ENCODE measurements at regions not wholly inside any gene's neighbourhood (a gene's known extent, or its start where the extent isn't known, plus 50 kb on each side); places are given as distances from the start of the nearest gene placed in this dataset.
"Not testable (repeated sequence)": the region's sequence is repeated elsewhere in the genome, so short reads cannot be mapped to it uniquely, and the experiment has no call there.

GRCh38 chr3:8301977-8302735 is 199.5 kb upstream of the LMCD1 start:
- FAIRE-seq, result peak; percentile 91
- peak; percentile 78 for TF ChIP-seq CTCF (IDR thresholded peaks at IDR 0.05; ENCODE audit: insufficient read depth, missing control alignments)
- DNase-seq (ENCODE audit: insufficient read length, low spot score), result no peak

GRCh38 chr3:8303466-8303865 is 198.2 kb upstream of the LMCD1 start:
- DNase-seq (ENCODE audit: insufficient read length, low spot score) (no peak), FAIRE-seq (no peak)
- TF ChIP-seq CTCF (IDR thresholded peaks at IDR 0.05; ENCODE audit: insufficient read depth, missing control alignments), result no peak

DNA sequence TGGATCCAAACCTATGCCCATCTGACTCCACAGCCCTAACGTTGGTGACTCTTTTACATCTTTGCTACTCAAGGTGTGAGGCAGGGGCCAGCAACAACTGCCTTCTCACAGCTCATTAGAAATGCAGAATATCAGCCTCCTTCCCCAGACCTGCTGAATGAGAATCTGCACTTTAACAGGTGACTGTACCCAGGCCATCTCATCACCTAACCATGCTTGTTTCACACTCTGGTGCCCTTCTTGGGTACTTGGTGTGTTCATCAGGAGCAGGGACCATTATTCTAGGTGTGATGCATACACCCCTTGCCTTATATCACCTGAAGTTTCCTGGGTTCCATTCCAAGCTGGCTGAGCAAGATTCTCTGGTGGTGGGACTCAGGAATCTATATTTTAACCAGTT is 196.3 kb upstream of the LMCD1 start:
- no peak for DNase-seq (ENCODE audit: insufficient read length, low spot score)
- FAIRE-seq, result no peak
- no peak for TF ChIP-seq CTCF (IDR thresholded peaks at IDR 0.05; ENCODE audit: insufficient read depth, missing control alignments)

DNA sequence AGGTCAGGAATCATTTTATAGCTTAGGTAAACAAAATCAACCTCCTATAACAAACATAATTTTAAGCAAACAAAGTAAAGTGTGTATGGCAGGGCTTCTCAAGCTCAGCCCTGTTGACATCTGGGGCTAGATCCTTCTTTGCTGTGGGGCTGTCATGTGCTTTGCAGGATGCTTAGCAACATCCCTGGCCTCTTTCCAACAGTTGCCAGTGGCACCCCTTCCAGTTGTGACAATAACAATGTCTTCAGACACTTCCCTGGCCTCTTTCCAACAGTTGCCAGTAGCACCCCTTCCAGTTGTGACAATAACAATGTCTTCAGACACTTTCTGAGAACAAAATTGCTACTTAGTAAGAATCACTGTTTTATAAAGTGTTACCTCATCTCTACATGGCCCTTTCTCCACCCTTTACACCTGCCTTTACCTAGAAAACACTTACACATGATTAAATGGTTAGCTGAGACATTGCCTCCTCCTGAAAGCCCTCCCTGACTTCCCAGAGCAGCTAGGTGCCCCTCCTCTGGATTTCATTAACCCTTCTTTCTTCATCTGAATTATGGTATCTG is 194.0 kb upstream of the LMCD1 start:
- no peak for TF ChIP-seq CTCF (IDR thresholded peaks at IDR 0.05; ENCODE audit: insufficient read depth, missing control alignments)
- no peak for DNase-seq (ENCODE audit: insufficient read length, low spot score)
- FAIRE-seq, result no peak

GRCh38 chr3:8311321-8311720 is 190.3 kb upstream of the LMCD1 start:
- FAIRE-seq (no peak), DNase-seq (ENCODE audit: insufficient read length, low spot score) (no peak)
- no peak for TF ChIP-seq CTCF (IDR thresholded peaks at IDR 0.05; ENCODE audit: insufficient read depth, missing control alignments)

DNA sequence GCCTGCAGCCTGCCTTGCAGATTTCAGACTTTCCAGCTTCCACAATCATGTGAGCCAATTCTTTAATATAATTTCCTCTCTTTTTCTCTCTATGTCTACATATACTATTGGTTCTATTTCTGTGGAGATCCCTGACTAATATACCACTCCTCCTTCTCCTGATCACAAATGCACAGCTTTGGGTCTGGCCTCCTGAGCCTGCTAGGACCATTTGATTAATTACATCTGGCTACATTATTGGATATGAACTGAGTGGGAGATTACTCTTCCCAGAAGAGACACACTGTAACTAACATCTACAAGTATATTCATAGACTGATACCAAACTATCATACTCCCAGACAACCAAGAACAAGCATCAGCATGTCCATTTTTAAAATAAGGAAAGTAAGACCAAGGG is 188.9 kb upstream of the LMCD1 start:
- TF ChIP-seq CTCF (IDR thresholded peaks at IDR 0.05; ENCODE audit: insufficient read depth, missing control alignments), result no peak
- FAIRE-seq, result no peak
- DNase-seq (ENCODE audit: insufficient read length, low spot score), result no peak

- no peak for TF ChIP-seq CTCF (IDR thresholded peaks at IDR 0.05; ENCODE audit: insufficient read depth, missing control alignments)
- DNase-seq (ENCODE audit: insufficient read length, low spot score) (no peak), FAIRE-seq (peak; percentile 16)
These were observed 187.9 kb upstream of the LMCD1 start for GRCh38 chr3:8313560-8314267.

- DNase-seq (ENCODE audit: insufficient read length, low spot score); FAIRE-seq: not testable (repeated sequence)
These were observed 186.1 kb upstream of the LMCD1 start for GRCh38 chr3:8315526-8315925.
